Ecto neural progenitor cell (in vitro differentiated cells): ENCODE measurements at regions not wholly inside any gene's neighbourhood (a gene's known extent, or its start where the extent isn't known, plus 50 kb on each side); places are given as distances from the start of the nearest gene placed in this dataset.
"Not testable (repeated sequence)": the region's sequence is repeated elsewhere in the genome, so short reads cannot be mapped to it uniquely, and the experiment has no call there.

Experiments
- DNase-seq: peaks from one replicate; pipeline ENCODE4 v3.0.0-alpha.2; 2018; ENCODE audit warnings: low spot score

DNA sequence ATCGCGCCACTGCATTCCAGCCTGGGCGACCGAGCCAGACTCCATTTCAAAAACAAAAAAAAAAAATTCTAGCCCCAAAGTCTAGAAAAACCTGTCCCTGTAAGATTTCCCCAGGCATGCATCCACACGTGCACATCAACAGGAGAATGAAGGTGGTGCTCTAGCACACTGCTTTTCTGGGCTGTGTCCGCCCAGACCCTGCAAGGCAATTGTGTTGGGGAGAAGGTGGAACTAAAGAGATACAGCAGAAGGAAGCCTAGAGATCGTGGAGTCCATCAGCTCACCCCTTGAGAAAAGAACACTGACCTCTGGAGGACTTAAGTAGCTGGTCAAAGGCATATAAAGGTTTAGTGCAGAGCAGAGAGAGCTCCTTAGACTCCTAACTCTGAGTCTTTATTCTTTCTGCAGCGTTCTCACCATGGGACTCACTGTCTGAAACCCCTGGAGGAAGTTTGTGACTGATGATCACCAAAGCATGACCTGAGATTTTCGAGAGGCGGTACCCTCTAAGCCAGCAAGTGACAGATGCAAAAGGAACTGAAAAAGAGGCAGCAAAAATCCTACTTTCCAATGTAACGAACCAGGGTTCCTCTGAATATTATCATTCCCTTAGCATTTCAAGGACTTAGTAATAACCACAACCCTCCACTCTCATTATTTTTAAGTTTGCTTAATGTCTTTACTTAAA lies 179.8 kb downstream of the MEX3B start:
- peak; percentile 33 for DNase-seq

GRCh38 chr15:81863162-81863561 lies 182.7 kb downstream of the MEX3B start:
- DNase-seq, result no peak

- peak; percentile 13 for DNase-seq
These were observed 185.9 kb downstream of the MEX3B start for GRCh38 chr15:81859737-81860516.

- no peak for DNase-seq
These were observed 187.2 kb downstream of the MEX3B start for GRCh38 chr15:81858586-81858985.

GRCh38 chr15:81858136-81858535 lies 187.7 kb downstream of the MEX3B start:
- no peak for DNase-seq

DNA sequence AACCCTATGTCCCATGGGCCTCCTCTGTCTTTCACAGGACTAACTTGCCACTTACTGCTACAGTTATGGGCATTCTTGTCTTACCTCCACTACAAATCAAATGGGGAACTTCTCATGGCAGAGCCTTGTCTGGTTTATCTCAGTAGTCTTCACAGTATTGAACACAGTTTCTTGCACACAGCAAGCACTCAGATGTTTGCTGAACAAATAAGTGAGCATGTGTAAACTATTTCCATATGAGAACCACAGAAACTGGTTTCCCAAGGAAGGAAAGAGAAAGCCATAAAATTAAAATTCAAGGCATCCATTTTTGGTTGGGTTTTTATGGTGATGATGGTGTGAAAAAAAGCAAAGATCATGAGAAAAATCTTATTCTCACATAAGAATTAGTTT lies 189.2 kb downstream of the MEX3B start:
- DNase-seq, result no peak

DNA sequence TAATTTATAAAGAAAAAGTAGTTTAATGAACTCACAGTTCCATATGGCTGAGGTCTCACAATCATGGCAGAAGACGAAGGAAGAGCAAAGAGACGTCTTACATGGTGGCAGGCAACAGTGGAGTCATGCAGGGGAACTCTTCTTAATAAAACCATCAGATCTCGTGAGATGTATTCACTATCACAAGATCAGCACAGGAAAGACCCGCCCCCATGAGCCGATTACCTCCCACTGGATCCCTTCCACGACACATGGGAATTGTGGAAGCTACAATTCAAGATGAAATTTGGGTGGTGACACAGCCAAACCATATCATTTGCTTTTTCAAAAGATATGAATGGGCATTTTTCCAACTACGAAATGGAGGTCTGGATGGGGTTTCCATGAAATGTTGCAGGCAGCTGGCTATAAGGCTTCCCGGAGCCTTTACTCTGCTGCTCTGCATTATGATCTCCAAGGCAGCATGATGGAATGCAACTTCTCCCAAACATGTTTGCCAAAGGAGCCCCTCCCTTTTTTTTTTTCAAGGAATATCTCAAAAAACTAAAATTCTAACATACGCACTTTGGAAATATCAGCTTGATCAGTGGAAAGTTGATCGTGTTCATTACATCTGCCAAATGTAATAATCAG lies 189.7 kb downstream of the MEX3B start:
- DNase-seq, result no peak

- DNase-seq, result no peak
These were observed 192.6 kb downstream of the MEX3B start for GRCh38 chr15:81853150-81853748.

GRCh38 chr15:81852411-81853149 lies 193.2 kb downstream of the MEX3B start:
- no peak for DNase-seq

DNA sequence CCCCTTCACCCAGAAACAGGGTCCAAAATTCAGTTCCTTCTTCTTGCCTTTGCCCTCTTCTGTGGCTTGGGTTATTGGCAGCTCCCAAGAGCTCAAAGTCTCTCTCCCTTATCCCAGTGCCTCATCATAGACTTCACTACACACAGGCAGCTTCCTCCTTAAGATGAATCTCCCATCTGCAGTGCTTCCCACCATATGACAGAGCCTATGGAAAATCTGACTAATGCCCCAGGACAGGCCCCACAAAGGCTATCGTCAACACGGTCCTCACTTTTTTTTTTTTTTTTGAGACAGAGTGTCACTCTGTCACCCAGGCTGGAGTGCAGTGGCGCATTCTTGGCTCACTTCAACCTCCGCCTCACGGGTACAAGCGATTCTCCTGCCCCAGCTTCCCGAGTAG lies 194.1 kb downstream of the MEX3B start:
- peak; percentile 17 for DNase-seq

DNA sequence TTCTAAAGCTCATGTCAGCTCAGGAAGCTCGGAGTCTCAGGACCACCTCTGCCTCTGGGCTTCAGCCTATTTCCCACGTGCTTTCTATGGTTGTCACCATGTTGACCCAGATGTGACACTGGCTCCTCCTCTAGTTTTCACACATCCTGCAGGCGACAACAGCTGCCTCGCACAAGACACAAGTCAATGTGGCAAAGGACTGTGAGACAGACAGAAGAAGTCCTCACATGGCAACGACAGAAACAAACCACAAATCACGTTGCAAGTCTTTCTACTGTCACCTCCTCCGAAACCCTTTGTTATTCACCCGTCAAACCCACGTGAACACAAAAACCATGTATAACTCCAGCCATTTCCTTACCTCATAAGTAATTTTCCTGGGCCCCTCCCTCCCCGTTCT lies 194.5 kb downstream of the MEX3B start:
- DNase-seq, result peak; percentile 12

GRCh38 chr15:81849289-81849688 lies 196.5 kb downstream of the MEX3B start:
- no peak for DNase-seq

- DNase-seq, result no peak
These were observed 197.1 kb downstream of the MEX3B start for GRCh38 chr15:81848701-81849100.

DNA sequence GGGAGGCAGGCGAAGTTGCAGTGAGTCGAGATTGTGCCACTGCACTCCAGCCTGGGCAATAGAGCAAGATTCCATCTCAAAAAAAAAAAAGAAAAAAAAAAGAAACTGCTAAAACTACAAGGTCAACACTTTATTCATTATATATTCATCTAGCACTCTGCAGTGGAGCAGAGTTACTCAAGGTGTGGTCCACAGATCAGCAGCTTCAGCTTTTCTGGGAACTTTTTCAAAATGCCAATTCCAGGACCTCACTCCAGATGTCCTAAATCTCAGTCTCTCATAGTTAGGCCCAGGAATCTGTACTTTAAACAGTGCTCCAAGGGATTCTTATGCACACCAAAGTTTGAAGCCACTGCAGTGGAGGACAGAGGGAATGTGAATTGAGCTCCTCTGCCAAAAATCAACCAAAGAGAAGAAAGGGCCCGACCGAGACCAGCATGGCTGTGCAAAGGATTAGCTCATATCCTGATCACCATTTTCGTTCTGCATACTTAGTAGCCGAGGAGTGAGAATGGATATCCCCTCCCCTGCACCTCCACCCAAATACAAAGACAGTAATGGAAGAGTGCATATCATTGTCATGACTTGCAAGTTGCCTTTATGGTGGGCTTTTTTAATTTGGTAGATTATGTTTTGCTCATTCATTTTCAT lies 201.9 kb downstream of the MEX3B start:
- DNase-seq, result no peak

DNA sequence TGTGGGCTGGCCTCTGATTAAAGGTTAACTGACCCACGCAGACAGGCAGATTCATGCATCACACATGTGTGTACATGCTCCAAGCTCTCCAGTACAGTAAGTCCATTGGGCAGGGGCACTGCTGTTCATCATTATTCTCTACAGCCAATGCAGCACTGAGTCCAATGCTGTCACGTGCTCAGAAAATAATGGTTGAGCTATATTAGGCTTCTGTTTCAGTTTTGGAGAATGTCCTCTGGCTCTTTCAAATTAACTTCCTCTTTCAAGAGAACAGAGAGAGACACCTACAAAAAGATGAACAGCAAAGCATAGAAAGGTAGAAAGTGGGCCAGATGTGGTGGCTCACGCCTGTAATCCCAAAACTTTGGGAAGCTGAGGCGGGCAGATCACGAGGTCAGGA lies 202.6 kb downstream of the MEX3B start:
- no peak for DNase-seq

DNA sequence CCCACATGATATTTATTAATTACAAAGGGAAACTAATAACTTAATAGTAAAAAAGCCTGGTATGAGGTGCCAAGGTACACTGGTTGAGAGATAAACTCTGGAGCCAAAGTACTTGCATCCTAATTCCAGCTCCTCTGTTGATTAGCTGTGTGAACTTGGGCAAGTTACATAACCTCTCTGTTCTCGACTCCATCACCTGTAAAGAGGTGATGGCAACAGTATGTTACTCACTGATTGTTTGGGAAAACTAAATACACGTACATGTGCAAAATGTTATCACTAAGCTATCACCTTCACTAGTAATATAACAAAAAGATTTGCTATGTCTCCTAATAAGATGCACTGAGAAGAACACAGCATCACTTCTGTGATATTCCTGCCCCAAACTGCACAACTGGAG lies 206.4 kb downstream of the MEX3B start:
- no peak for DNase-seq

- DNase-seq, result no peak
These were observed 210.1 kb downstream of the MEX3B start for GRCh38 chr15:81835731-81836130.

DNA sequence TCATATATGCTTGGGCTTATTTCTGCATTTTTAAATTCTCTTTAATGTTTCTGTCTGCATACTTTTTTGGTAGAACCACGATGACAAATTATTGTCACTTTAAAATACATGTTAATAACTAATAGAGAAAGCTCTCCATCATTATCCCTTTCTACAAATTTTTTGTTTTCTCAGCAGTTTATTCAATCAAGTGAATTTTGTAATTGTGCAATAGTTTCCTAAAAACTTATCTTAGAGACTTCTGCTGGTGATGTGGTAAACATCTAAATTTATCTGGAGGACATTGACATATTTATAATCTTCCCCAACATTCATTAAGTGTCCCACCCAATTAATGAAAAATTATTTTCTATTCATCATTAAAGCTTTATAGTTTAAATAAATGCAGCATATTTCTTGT lies 215.3 kb downstream of the MEX3B start:
- DNase-seq, result no peak

DNA sequence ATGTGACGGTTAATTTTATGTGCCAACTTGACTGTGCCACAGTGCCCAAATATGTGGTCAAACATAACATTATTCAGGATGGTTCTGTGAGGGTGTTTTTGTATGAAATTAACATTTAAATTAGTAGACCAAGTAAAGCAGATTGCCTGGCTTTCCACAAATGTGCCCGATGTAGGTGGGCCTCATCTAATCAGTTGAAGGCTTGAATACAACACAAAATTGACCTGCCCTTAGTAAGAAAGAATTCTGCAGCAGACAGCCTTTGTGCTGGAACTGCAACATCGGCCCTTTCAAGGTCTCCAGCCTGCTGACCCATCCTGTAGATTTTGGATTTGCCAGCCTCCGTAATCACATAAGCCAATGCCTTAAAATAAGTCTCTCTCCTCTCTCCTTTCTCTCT lies 215.9 kb downstream of the MEX3B start:
- no peak for DNase-seq

DNA sequence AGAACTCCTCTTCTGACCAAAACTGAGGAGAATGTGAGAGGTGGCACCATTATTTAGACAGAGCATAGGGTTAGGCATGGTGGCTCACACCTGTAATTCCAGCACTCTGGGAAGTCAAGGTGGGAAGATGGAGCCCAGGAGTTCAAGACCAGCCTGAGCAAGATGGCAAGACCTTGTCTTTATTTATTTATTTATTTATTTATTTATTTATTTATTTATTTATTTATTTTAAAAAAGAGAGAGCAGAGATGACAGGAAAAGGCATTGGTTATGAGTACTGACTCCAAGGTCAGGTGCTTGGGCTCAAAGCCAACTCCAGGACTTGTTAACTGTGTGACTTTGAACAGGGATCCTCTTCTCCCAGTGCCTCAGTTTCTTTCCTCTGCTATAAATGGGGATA lies 217.7 kb downstream of the MEX3B start:
- DNase-seq, result no peak

- DNase-seq, result no peak
These were observed 220.7 kb downstream of the MEX3B start for GRCh38 chr15:81825136-81825535.

- not testable (repeated sequence) for DNase-seq
These were observed 223.2 kb downstream of the MEX3B start for GRCh38 chr15:81822587-81822986.
